ENCODE measurements at regions not wholly inside any gene's neighbourhood (a gene's known extent, or its start where the extent isn't known, plus 50 kb on each side); places are given as distances from the start of the nearest gene placed in this dataset.
A peak's percentile ranks its signal among the peaks of the same experiment; 100 is the strongest.
"Not testable (repeated sequence)": the region's sequence is repeated elsewhere in the genome, so short reads cannot be mapped to it uniquely, and the experiment has no call there.

GRCh38 chr6:166253778-166254204, 54.4 kb downstream of the PRR18 start:
- H3K27ac Mint-ChIP-seq, result no peak overlapping the region
- no peaks in the 10 kb centered on the region for H3K9me3 Mint-ChIP-seq
- H3K4me1 Mint-ChIP-seq (ENCODE audit: low read depth), result peaks cover 44% of the 10 kb centered on the region
- H3K27me3 Mint-ChIP-seq, result peaks cover 29% of the 10 kb centered on the region
- peak overlapping the region; percentile 70 for H3K4me3 Mint-ChIP-seq
- no peaks in the 10 kb centered on the region for H3K36me3 Mint-ChIP-seq (ENCODE audit: low read depth)

GRCh38 chr6:166253281-166253681, 54.9 kb downstream of the PRR18 start:
- Mint-ChIP-seq H3K36me3 (ENCODE audit: low read depth) (no peaks in the 10 kb centered on the region), H3K9me3 (no peaks in the 10 kb centered on the region), H3K4me1 (ENCODE audit: low read depth) (peaks cover 39% of the 10 kb centered on the region), H3K4me3 (peak overlapping the region; percentile 82), H3K27ac (no peak overlapping the region), H3K27me3 (peaks cover 29% of the 10 kb centered on the region)

GRCh38 chr6:166252601-166253000, 55.6 kb downstream of the PRR18 start:
- H3K27me3 Mint-ChIP-seq, result peaks cover 29% of the 10 kb centered on the region
- H3K36me3 Mint-ChIP-seq (ENCODE audit: low read depth), result no peaks in the 10 kb centered on the region
- H3K4me1 Mint-ChIP-seq (ENCODE audit: low read depth), result peaks cover 32% of the 10 kb centered on the region
- H3K9me3 Mint-ChIP-seq, result no peaks in the 10 kb centered on the region
- no peak overlapping the region for H3K27ac Mint-ChIP-seq
- no peak overlapping the region for H3K4me3 Mint-ChIP-seq

- H3K27me3 Mint-ChIP-seq, result peaks cover 28% of the 10 kb centered on the region
- H3K4me3 Mint-ChIP-seq, result peak overlapping the region; percentile 35
- H3K27ac Mint-ChIP-seq, result no peak overlapping the region
- peaks cover 25% of the 10 kb centered on the region for H3K4me1 Mint-ChIP-seq (ENCODE audit: low read depth)
- H3K9me3 Mint-ChIP-seq, result no peaks in the 10 kb centered on the region
- H3K36me3 Mint-ChIP-seq (ENCODE audit: low read depth), result no peaks in the 10 kb centered on the region
Measured at GRCh38 chr6:166251655-166252054, 56.5 kb downstream of the PRR18 start.

GRCh38 chr6:166251211-166251610, 57.0 kb downstream of the PRR18 start:
- peaks cover 25% of the 10 kb centered on the region for H3K4me1 Mint-ChIP-seq (ENCODE audit: low read depth)
- H3K36me3 Mint-ChIP-seq (ENCODE audit: low read depth), result no peaks in the 10 kb centered on the region
- H3K27ac Mint-ChIP-seq, result no peak overlapping the region
- H3K4me3 Mint-ChIP-seq, result no peak overlapping the region
- H3K27me3 Mint-ChIP-seq, result peaks cover 31% of the 10 kb centered on the region
- no peaks in the 10 kb centered on the region for H3K9me3 Mint-ChIP-seq

GRCh38 chr6:166249061-166249785, 59.0 kb downstream of the PRR18 start:
- H3K27ac Mint-ChIP-seq; H3K9me3 Mint-ChIP-seq; H3K36me3 Mint-ChIP-seq (ENCODE audit: low read depth); H3K4me3 Mint-ChIP-seq: not testable (repeated sequence)
- Mint-ChIP-seq H3K27me3 (peaks cover 19% of the 10 kb centered on the region), H3K4me1 (ENCODE audit: low read depth) (peaks cover 32% of the 10 kb centered on the region)

- Mint-ChIP-seq H3K4me1 (ENCODE audit: low read depth) (peaks cover 31% of the 10 kb centered on the region), H3K4me3 (no peak overlapping the region), H3K27me3 (peaks cover 13% of the 10 kb centered on the region), H3K27ac (no peak overlapping the region), H3K36me3 (ENCODE audit: low read depth) (no peaks in the 10 kb centered on the region), H3K9me3 (no peaks in the 10 kb centered on the region)
Measured at GRCh38 chr6:166245148-166245547, 63.0 kb downstream of the PRR18 start.

GRCh38 chr6:166244353-166245045, 63.7 kb downstream of the PRR18 start:
- Mint-ChIP-seq H3K9me3 (no peaks in the 10 kb centered on the region), H3K27me3 (peaks cover 12% of the 10 kb centered on the region), H3K4me3 (peak overlapping the region; percentile 78), H3K36me3 (ENCODE audit: low read depth) (no peaks in the 10 kb centered on the region), H3K4me1 (ENCODE audit: low read depth) (peaks cover 31% of the 10 kb centered on the region), H3K27ac (peak overlapping the region; percentile 52)

- H3K4me3 Mint-ChIP-seq, result no peak overlapping the region
- no peaks in the 10 kb centered on the region for H3K36me3 Mint-ChIP-seq (ENCODE audit: low read depth)
- H3K27ac Mint-ChIP-seq, result no peak overlapping the region
- H3K9me3 Mint-ChIP-seq, result no peaks in the 10 kb centered on the region
- peaks cover 12% of the 10 kb centered on the region for H3K27me3 Mint-ChIP-seq
- H3K4me1 Mint-ChIP-seq (ENCODE audit: low read depth), result peaks cover 31% of the 10 kb centered on the region
Measured at GRCh38 chr6:166242888-166243287, 65.3 kb downstream of the PRR18 start.

- H3K36me3 Mint-ChIP-seq (ENCODE audit: low read depth), result no peaks in the 10 kb centered on the region
Measured at GRCh38 chr6:166241974-166242373, 66.2 kb downstream of the PRR18 start.

GRCh38 chr6:166240889-166241288, 67.3 kb downstream of the PRR18 start:
- Mint-ChIP-seq H3K9me3 (no peaks in the 10 kb centered on the region), H3K27ac (no peak overlapping the region), H3K27me3 (peaks cover 6% of the 10 kb centered on the region), H3K36me3 (ENCODE audit: low read depth) (no peaks in the 10 kb centered on the region), H3K4me1 (ENCODE audit: low read depth) (peaks cover 31% of the 10 kb centered on the region), H3K4me3 (no peak overlapping the region)

More at GRCh38 chr6:166241974-166242373, 66.2 kb downstream of the PRR18 start:
- H3K4me1 Mint-ChIP-seq (ENCODE audit: low read depth), result peaks cover 31% of the 10 kb centered on the region
- no peak overlapping the region for H3K4me3 Mint-ChIP-seq
- no peaks in the 10 kb centered on the region for H3K9me3 Mint-ChIP-seq
- H3K27ac Mint-ChIP-seq, result no peak overlapping the region
- H3K27me3 Mint-ChIP-seq, result peaks cover 12% of the 10 kb centered on the region

- Mint-ChIP-seq H3K27ac (no peak overlapping the region), H3K27me3 (peaks cover 12% of the 10 kb centered on the region), H3K36me3 (ENCODE audit: low read depth) (no peaks in the 10 kb centered on the region), H3K9me3 (no peaks in the 10 kb centered on the region), H3K4me3 (no peak overlapping the region), H3K4me1 (ENCODE audit: low read depth) (peaks cover 11% of the 10 kb centered on the region)
Measured at GRCh38 chr6:166237617-166238016, 70.0 kb upstream of the TBXT start.

GRCh38 chr6:166236596-166236995, 68.9 kb upstream of the TBXT start:
- H3K4me3 Mint-ChIP-seq, result no peak overlapping the region
- no peak overlapping the region for H3K27ac Mint-ChIP-seq
- H3K36me3 Mint-ChIP-seq (ENCODE audit: low read depth), result no peaks in the 10 kb centered on the region
- H3K9me3 Mint-ChIP-seq, result no peaks in the 10 kb centered on the region
- peaks cover 11% of the 10 kb centered on the region for H3K27me3 Mint-ChIP-seq
- H3K4me1 Mint-ChIP-seq (ENCODE audit: low read depth), result peaks cover 14% of the 10 kb centered on the region

GRCh38 chr6:166235666-166236292, 68.1 kb upstream of the TBXT start:
- Mint-ChIP-seq H3K27ac (no peak overlapping the region), H3K4me1 (ENCODE audit: low read depth) (peaks cover 18% of the 10 kb centered on the region), H3K27me3 (peaks cover 11% of the 10 kb centered on the region), H3K4me3 (no peak overlapping the region), H3K36me3 (ENCODE audit: low read depth) (no peaks in the 10 kb centered on the region), H3K9me3 (no peaks in the 10 kb centered on the region)

GRCh38 chr6:166231181-166231580, 63.5 kb upstream of the TBXT start:
- not testable (repeated sequence) for H3K27ac Mint-ChIP-seq, H3K9me3 Mint-ChIP-seq
- peaks cover 34% of the 10 kb centered on the region for H3K27me3 Mint-ChIP-seq

More at GRCh38 chr6:166231181-166231580, 63.5 kb upstream of the TBXT start:
- not testable (repeated sequence) for H3K36me3 Mint-ChIP-seq (ENCODE audit: low read depth); H3K4me3 Mint-ChIP-seq
- peaks cover 32% of the 10 kb centered on the region for H3K4me1 Mint-ChIP-seq (ENCODE audit: low read depth)
